ENCODE measurements at regions not wholly inside any gene's neighbourhood (a gene's known extent, or its start where the extent isn't known, plus 50 kb on each side); places are given as distances from the start of the nearest gene placed in this dataset.
"Not testable (repeated sequence)": the region's sequence is repeated elsewhere in the genome, so short reads cannot be mapped to it uniquely, and the experiment has no call there.

DNA sequence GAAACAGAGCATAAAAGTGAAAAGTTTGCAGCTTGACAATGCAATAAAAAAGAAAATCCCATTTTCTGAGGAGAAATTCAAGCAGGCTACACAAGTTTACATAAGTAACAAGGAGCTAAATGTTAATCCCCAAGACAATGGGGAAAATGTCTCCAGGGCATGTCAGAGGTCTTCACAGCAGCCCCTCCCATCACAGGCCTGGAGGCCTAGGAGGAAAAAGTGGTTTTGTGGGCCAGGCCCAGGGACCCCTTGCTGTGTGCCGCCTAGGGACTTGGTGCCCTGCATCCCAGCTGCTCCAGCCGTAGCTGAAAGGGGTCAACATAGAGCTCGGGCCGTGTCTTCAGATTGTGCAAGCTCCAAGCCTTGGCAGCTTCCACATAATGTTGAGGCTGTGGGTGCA is 186.7 kb upstream of the MAP3K1 start:
- TF ChIP-seq, protein P1, sequence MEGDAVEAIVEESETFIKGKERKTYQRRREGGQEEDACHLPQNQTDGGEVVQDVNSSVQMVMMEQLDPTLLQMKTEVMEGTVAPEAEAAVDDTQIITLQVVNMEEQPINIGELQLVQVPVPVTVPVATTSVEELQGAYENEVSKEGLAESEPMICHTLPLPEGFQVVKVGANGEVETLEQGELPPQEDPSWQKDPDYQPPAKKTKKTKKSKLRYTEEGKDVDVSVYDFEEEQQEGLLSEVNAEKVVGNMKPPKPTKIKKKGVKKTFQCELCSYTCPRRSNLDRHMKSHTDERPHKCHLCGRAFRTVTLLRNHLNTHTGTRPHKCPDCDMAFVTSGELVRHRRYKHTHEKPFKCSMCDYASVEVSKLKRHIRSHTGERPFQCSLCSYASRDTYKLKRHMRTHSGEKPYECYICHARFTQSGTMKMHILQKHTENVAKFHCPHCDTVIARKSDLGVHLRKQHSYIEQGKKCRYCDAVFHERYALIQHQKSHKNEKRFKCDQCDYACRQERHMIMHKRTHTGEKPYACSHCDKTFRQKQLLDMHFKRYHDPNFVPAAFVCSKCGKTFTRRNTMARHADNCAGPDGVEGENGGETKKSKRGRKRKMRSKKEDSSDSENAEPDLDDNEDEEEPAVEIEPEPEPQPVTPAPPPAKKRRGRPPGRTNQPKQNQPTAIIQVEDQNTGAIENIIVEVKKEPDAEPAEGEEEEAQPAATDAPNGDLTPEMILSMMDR (IDR thresholded peaks at IDR 0.05), result not testable (repeated sequence)
- not testable (repeated sequence) for TF ChIP-seq POLR2A, EP300 (IDR thresholded peaks at IDR 0.05)

Measured in stomach (tissue), 4 donors.